ENCODE measurements at regions not wholly inside any gene's neighbourhood (a gene's known extent, or its start where the extent isn't known, plus 50 kb on each side); places are given as distances from the start of the nearest gene placed in this dataset.

GRCh38 chr4:102441978-102442911 lies 58.9 kb upstream of the NFKB1 start (continued):
- TF ChIP-seq, protein P1, sequence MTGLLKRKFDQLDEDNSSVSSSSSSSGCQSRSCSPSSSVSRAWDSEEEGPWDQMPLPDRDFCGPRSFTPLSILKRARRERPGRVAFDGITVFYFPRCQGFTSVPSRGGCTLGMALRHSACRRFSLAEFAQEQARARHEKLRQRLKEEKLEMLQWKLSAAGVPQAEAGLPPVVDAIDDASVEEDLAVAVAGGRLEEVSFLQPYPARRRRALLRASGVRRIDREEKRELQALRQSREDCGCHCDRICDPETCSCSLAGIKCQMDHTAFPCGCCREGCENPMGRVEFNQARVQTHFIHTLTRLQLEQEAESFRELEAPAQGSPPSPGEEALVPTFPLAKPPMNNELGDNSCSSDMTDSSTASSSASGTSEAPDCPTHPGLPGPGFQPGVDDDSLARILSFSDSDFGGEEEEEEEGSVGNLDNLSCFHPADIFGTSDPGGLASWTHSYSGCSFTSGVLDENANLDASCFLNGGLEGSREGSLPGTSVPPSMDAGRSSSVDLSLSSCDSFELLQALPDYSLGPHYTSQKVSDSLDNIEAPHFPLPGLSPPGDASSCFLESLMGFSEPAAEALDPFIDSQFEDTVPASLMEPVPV (CRISPR knock-in tag; IDR thresholded peaks at IDR 0.05), result 0 out of 2 replicates have a peak, but pooled peaks have one; percentile 12
- TF ChIP-seq ZNF775 (CRISPR knock-in tag; IDR thresholded peaks at IDR 0.05; ENCODE audit: borderline replicate concordance), result no peak
- no peak for TF ChIP-seq RBM22 (optimal IDR thresholded peaks at IDR 0.05; ENCODE audit: low read length)
- no peak for TF ChIP-seq RAD21 (CRISPR knock-in tag; IDR thresholded peaks at IDR 0.05)
- TF ChIP-seq, protein P2, sequence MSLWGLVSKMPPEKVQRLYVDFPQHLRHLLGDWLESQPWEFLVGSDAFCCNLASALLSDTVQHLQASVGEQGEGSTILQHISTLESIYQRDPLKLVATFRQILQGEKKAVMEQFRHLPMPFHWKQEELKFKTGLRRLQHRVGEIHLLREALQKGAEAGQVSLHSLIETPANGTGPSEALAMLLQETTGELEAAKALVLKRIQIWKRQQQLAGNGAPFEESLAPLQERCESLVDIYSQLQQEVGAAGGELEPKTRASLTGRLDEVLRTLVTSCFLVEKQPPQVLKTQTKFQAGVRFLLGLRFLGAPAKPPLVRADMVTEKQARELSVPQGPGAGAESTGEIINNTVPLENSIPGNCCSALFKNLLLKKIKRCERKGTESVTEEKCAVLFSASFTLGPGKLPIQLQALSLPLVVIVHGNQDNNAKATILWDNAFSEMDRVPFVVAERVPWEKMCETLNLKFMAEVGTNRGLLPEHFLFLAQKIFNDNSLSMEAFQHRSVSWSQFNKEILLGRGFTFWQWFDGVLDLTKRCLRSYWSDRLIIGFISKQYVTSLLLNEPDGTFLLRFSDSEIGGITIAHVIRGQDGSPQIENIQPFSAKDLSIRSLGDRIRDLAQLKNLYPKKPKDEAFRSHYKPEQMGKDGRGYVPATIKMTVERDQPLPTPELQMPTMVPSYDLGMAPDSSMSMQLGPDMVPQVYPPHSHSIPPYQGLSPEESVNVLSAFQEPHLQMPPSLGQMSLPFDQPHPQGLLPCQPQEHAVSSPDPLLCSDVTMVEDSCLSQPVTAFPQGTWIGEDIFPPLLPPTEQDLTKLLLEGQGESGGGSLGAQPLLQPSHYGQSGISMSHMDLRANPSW (CRISPR knock-in tag; IDR thresholded peaks at IDR 0.05; ENCODE audit: borderline replicate concordance), result 0 out of 2 replicates have a peak, but pooled peaks have one; percentile 30
- TF ChIP-seq, protein P3, sequence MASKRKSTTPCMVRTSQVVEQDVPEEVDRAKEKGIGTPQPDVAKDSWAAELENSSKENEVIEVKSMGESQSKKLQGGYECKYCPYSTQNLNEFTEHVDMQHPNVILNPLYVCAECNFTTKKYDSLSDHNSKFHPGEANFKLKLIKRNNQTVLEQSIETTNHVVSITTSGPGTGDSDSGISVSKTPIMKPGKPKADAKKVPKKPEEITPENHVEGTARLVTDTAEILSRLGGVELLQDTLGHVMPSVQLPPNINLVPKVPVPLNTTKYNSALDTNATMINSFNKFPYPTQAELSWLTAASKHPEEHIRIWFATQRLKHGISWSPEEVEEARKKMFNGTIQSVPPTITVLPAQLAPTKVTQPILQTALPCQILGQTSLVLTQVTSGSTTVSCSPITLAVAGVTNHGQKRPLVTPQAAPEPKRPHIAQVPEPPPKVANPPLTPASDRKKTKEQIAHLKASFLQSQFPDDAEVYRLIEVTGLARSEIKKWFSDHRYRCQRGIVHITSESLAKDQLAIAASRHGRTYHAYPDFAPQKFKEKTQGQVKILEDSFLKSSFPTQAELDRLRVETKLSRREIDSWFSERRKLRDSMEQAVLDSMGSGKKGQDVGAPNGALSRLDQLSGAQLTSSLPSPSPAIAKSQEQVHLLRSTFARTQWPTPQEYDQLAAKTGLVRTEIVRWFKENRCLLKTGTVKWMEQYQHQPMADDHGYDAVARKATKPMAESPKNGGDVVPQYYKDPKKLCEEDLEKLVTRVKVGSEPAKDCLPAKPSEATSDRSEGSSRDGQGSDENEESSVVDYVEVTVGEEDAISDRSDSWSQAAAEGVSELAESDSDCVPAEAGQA (IDR thresholded peaks at IDR 0.05; ENCODE audit: low read depth), result no peak
- TF ChIP-seq, protein P3 (CRISPR knock-in tag; IDR thresholded peaks at IDR 0.05; ENCODE audit: borderline replicate concordance), result no peak
- no peak for TF ChIP-seq ZNF569 (CRISPR knock-in tag; IDR thresholded peaks at IDR 0.05; ENCODE audit: borderline replicate concordance)
- no peak for TF ChIP-seq PLRG1 (conservative IDR thresholded peaks at IDR 0.05)
- TF ChIP-seq MIER2 (CRISPR knock-in tag; IDR thresholded peaks at IDR 0.05), result peak; percentile 37; the same call in 1 of the 2 replicates
- 0 out of 2 replicates have a peak, but pooled peaks have one; percentile 32 for TF ChIP-seq IKZF5 (CRISPR knock-in tag; IDR thresholded peaks at IDR 0.05)

All from HepG2 (cell line).